HG03097 (cell line): ENCODE measurements at regions not wholly inside any gene's neighbourhood (a gene's known extent, or its start where the extent isn't known, plus 50 kb on each side); places are given as distances from the start of the nearest gene placed in this dataset.
"Not testable (repeated sequence)": the region's sequence is repeated elsewhere in the genome, so short reads cannot be mapped to it uniquely, and the experiment has no call there.

Experiments used
- ATAC-seq: cut with Tn5 transposase; IDR thresholded peaks from one replicate; pipeline ENCODE4 v1.9.1; 2021; ENCODE audit not compliant: unreplicated experiment, low FRiP score

- no peak for ATAC-seq
These were observed 105.9 kb downstream of the IL12A start for GRCh38 chr3:160094562-160094961.

- ATAC-seq, result no peak
These were observed 108.8 kb downstream of the IL12A start for GRCh38 chr3:160097478-160097877.

- no peak for ATAC-seq
These were observed 109.8 kb downstream of the IL12A start for GRCh38 chr3:160098261-160098908.

DNA sequence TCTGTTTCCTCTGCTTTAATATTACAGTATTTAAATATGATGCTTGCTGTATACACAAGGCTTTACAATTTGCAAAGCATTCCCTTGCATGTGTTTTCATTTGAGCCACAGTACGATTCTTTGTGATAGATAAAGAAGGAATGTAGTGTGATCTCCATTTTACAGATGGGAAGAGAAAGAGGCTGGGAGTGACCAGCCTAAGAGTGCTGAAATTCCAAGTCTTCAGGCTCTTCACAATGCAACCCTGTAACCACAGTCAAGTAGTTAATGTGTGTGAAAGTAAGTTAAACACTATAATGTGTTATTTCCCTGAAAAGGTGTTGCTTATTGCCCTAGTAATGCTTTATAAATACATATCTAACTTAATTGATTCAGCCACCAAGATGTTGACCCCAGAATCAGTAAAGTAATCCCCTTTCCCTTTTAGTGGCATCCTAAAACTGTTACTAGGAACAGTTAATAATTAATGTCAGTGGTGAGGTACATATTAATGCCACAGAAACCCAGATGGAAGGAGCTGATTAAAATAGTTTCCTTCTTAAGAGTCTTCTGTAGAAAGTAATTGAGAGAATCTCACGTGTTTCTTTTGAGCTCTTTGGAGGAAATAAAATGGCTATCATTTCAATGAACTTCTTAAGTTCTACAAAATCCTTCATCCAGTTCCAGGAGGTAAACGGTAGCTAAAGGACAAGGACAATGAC lies 110.4 kb downstream of the IL12A start:
- ATAC-seq, result peak; percentile 52

DNA sequence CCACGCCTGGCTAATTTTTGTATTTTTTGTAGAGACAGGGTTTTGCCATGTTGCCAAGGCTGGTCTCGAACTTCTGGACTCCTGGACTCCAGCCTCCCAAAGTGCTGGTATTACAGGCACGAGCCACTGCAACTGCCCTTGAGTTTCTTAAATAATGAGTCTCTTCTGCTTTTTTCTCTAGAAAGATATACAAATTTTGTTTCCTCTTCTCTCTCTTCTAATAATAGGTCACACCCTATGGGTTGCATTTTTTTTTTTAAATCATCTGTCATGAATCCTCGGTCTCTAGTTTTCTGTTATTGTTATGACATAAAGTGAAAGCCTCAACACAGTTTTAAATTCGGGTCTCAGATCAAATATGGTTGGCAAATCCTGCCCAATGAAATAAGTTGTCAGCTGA lies 111.2 kb downstream of the IL12A start:
- no peak for ATAC-seq

DNA sequence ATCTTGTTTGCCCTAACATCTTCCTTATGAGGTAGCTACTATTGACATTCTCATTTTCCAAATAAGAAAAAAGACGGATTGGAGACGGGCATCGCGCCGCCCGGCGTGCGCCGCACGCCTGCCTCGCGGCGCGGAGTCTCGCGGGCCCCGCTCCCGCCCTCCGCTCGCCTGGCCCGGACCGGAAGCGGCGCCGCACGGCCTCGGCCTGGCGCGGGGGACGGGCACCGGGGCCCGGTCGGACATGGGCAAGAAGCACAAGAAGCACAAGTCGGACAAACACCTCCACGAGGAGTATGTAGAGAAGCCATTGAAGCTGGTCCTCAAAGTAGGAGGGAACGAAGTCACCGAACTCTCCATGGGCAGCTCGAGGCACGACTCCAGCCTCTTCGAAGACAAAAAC lies 112.0 kb downstream of the IL12A start:
- ATAC-seq, result no peak

DNA sequence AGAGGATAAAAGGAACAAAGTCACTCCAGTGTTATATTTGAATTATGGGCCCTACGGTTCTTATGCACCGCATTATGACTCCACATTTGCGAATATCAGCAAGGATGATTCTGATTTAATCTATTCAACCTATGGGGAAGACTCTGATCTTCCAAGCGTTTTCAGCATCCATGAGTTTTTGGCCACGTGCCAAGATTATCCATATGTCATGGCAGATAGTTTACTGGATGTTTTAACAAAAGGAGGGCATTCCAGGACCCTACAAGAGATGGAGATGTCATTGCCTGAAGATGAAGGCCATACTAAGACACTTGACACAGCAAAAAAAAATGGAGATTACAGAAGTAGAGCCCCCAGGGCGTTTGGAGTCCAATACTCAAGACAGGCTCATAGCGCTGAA lies 113.4 kb downstream of the IL12A start:
- ATAC-seq, result not testable (repeated sequence)

DNA sequence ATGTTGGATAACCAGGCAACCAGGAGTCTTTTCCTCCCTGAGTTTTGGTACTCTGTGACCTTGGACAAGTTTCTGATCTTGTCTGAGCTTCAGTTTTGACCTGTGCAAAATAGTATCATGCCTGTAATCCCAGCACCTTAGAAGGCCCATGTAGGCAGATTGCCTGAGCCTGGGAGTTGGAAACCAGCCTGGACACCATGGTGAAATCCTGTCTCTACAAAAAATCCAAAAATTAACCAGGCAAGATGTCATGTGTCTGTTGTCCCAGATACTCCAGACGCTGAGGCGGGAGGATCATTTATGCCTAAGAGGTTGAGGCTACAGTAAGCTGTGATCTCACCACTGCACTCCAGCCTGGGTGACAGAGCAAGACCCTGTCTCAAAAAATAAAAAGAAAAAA lies 114.8 kb downstream of the IL12A start:
- ATAC-seq, result no peak

- ATAC-seq, result no peak
These were observed 117.4 kb downstream of the IL12A start for GRCh38 chr3:160105907-160106584.

- no peak for ATAC-seq
These were observed 118.0 kb upstream of the C3orf80 start for GRCh38 chr3:160106905-160107861.

DNA sequence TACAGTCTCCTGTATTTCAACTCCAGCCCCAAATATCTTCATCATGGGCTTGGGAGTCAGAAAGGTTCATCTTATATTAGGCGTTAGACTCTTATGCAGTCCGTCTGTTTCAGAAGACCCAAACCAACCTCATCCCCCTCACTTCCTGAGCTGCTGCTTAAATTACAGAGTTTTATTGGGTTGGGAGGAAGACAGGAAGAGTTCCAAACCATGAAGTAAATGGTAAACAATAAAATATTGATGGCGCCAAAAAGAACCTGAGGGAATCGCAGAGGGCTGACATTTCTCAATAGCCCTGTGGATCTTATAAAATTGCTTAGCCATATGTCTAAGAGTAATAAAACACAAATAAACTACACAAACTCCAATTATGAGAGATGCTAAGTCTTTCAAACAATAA lies 116.9 kb upstream of the C3orf80 start:
- ATAC-seq, result no peak

DNA sequence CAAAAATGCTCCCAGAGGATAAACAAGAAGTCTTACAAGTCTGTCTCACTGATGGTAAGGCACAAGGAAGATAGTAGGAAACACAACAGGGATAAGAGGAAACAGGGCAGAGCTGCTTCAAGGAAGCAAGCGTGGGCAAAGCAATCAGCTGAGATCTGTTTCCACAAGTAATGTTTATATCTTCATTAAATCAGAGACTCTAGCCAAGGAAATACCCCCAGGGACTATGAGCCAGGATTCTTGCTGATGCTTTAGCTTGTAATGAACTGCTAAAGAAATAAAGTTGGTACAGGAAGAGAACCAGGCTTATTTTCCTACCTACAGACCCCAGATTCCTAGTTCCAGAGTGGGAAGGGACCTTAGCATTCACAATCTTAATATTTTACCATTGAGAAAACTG lies 112.7 kb upstream of the C3orf80 start:
- ATAC-seq, result no peak

DNA sequence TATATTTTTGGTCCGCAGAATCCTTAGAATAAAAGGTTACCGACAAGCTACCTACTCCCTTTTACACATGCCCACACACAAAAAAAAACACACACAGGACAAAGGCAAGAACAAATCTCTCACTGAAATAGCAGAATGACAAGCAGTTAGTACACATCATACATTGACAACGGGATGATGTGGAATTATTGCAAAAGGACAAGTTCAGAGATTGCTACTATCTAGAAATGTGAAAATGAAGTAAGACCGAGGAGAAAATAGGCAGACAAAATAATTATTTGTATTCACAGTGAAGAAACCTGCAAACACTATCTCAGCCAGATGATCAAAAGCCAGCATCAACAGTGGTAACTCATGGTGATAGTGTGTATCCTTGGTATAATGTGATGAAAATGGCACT lies 112.2 kb upstream of the C3orf80 start:
- ATAC-seq, result no peak

GRCh38 chr3:160114355-160114995 lies 110.7 kb upstream of the C3orf80 start:
- ATAC-seq, result no peak

DNA sequence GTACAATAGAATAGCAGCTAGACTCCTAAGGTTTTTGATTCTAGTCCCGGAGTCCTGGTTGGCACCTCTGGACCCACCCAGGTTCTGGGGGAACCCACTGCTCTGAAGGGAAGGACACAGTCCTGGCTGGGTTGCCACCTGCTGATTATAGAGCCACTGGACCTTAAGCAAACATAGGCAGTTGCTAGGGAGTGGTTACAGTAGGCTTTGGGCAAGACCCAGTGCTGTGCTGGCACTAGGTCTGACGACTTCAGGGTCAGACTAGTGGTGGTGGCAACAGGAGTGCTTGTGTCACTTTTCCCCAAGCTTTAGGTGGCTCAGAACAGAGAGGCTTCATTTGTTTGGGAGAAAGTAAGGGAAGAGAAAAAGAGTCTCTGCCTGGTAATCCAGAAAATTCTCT lies 109.8 kb upstream of the C3orf80 start:
- ATAC-seq, result no peak

DNA sequence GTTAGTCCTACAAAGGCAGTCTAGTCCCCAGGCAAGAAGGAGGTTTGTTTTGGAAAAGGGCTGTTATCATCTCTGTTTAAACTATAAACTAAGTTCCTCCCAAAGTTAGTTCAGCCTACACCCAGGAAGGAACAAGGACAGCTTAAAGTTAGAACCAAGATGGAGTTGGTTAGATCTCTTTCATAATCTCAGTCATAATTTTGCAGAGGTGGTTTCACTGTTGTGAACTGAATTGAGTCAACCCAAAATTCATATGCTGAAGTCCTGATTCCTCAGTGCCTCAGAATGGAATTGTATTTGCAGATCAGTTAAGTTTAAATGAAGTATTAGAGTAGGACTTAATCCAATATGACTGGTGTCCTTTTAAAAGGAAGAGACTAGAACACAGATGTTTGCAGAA lies 101.0 kb upstream of the C3orf80 start:
- ATAC-seq, result no peak

GRCh38 chr3:160125258-160125657 lies 100.0 kb upstream of the C3orf80 start:
- no peak for ATAC-seq

- ATAC-seq, result no peak
These were observed 99.2 kb upstream of the C3orf80 start for GRCh38 chr3:160126051-160126450.

GRCh38 chr3:160126761-160127160 lies 98.5 kb upstream of the C3orf80 start:
- no peak for ATAC-seq

- ATAC-seq, result no peak
These were observed 97.9 kb upstream of the C3orf80 start for GRCh38 chr3:160127308-160127707.
